ENCODE measurements at regions not wholly inside any gene's neighbourhood (a gene's known extent, or its start where the extent isn't known, plus 50 kb on each side); places are given as distances from the start of the nearest gene placed in this dataset.
A peak's percentile ranks its signal among the peaks of the same experiment; 100 is the strongest.

DNA sequence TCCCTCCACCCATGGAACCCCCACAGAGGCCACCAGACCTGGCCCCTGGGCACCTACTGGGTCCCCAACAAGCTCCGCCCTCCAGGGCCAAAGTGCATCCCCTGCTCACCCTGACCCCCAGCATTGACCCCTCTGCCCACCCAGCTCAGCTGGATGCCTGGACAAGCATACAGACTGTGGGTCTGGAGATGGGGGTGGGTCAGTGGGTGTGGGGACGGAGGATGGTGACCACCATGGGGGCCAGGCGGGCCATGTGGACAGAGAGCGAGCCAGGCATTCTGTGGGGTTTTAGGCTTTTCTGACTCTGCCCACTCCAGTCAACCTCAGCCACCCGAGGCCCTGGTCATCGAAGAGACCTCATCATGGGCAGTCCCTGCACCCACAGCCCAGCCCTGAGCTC is 183.7 kb downstream of the BRD1 start:
- DNase-seq (ENCODE audit: low read depth in 4 of 4, low spot score in 2 of 4) = no peak

DNA sequence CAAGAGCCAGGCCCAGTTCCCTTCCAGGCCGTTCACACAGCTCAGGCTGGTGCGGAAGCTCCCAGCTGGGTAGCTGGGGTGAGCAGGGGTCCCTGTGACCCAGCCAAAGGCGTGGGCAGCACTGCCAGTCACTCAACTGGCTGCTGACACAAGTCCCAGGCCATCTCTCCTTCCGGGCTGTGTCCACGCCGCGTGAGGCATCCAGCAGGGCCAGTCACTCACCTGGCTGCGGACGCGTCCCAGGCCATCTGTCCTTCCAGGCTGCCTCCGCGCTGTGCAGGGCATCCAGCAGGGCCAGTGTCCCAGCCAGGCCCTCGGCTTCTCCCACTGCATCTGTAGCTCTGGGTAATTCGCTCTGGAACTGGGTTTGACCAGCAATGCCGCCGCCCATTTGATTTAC is 184.2 kb downstream of the BRD1 start:
- no peak for DNase-seq (ENCODE audit: low read depth in 4 of 4, low spot score in 2 of 4)

DNA sequence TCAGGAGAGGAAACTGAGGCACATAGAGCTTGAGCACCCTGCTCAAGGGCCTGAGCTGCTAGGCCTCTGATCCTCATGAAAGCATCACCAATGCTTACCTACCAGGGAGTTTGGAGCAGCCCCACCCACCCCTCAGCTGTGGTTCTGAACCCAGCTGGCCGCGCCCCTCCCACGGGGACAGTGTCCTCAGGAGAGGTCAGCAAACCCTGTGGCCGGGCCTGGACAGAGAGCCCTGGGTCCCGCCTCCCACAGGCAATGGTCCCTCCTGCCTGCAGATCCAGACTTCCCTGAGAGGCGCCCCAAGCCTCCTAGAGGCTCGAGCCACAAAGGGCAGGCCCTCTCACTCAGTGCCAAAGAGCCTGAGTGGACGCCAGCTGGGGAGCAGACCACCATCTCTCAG is 184.9 kb downstream of the BRD1 start:
- DNase-seq (ENCODE audit: low read depth in 4 of 4, low spot score in 2 of 4) = no peak

DNA sequence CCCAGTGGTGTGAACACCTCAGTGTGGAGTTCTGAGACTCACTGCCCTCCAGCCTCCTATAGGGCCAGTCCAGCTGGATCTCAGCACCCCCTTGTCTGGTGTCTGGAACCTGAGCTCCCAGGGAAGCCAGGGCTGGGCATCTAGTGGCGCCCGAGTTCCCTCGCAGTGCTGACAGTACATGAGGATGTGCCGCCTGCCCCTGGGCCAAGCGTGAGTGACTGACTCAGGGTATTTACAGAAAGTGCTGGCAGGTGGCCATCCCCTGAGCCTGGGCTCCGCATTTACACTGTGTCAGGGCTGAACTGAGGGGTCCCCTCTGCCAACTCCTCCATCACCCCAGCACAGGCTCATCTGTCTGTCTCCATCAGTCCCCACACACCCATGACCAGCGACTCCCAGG is 185.3 kb downstream of the BRD1 start:
- DNase-seq (ENCODE audit: low read depth in 4 of 4, low spot score in 2 of 4) = no peak

DNA sequence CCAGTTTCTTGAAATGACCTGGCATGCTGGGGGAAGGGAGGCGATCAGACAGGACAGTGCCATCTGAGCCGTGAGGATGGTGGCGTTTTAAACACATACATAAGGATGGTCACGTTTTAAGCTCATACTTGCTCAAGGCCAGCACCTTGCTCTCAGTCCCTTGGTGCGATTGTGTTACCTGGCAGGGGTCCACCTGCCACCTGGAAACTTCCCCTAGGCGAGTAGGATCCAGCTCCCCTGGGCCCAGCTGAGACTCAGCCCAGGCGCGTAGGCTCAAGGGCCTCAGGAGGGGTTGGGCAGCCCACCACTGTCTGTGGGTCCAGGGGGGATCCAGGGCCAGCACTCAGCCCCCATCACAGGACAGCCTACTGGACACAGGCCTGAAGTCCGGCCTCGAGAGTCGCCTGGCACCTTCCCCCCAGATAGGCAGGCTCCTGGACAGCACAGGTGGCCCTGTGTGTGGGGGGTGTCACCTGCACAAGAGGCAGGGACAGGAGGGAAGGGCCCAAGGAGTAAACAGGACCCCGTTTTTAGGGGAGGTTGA is 185.8 kb downstream of the BRD1 start:
- DNase-seq (ENCODE audit: low read depth in 4 of 4, low spot score in 2 of 4) = no peak

DNA sequence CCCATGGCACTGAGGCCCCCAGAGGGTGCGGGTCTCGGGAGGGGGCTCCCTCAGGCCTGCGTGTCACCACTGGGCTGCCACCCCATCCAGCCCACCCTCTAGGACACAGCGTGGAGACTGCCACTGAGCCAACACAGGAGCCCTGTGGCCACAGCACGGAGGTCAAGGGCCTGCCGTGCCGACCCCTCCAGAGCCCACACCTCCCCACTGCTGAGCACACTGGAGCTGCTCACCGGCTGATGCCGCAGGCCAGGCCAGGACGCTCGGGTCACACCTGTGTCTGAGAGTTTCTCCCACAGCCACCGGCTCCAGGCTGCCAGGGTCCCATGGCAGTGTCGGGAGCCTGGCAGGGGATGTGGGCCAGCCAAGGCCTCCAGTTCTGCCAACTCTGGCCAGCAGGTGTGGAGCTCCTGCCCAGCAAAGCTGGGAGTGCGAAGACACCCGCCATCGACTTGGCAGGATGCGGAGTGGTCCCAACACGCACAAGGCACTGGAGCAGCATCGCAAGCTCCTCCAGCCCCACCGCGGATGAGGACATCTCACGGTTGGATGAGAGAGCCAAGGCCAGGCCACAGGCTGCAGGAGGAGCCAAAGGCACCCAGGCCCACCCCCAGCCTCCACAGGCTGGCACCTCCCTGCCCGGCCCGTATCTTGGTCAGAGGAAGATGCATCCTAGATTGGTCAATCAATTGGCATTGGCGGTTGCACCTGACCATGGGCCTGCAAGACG is 187.1 kb downstream of the BRD1 start:
- DNase-seq (ENCODE audit: low read depth in 4 of 4, low spot score in 2 of 4) = no peak

DNA sequence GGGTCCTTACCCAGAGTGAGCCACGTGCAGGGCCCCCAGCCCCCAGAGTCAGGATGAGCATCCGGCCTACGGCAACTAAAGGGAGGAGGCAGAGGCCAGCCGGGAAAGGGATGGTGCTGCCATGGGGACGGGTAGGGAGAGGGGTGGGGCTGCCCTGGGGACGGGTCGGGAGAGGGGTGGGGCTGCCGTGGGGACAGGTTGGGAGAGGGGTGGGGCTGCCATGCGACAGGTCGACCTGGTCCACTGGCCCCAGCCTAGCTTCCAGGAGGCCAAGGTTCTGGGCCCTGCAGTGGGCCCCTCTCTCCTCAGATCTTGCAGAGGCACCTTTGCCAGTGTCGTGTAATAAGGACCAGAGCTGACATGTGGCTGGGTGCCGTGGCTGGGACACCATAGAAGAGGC is 187.7 kb downstream of the BRD1 start:
- no peak for DNase-seq (ENCODE audit: low read depth in 4 of 4, low spot score in 2 of 4)

DNA sequence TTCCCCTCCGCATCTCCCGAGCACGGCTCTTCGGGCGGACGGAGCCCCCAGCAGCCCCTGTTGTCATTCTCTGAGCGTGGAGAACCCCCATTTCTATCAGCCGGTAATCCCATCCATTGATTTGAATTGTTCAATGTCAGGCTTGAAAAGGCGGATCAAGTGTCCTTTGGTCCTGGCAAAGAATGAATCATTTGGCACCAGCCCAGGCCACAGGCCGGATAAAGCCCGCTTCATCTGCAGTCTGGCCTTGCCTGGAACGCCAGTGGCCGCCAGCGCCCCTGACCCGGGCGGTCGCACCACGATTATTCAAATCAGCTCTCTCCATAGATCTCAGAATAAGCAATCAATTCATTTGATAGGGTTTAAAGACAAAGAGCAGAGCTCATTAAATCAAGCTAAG is 188.9 kb downstream of the BRD1 start:
- no peak for DNase-seq (ENCODE audit: low read depth in 4 of 4, low spot score in 2 of 4)

DNA sequence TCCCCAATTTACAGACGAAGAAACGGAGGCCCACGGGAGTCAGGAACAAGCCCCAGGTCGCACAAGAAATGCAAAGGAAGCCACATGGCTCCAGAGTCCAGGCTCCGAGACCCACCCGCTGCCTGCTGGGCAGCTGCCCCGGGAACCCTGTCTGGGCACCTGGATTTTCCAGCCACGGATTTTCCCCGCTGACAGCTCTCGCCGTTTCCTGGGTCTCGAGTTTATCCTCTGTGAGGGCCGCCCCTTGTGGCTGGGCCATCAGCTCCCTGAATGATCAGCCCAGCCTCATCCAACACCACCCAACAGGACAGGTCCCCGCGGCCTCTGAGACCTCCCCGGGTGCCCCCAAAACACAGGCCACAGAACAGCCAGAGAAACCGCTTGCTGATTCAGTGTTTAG is 189.7 kb downstream of the BRD1 start:
- no peak for DNase-seq (ENCODE audit: low read depth in 4 of 4, low spot score in 2 of 4)

DNA sequence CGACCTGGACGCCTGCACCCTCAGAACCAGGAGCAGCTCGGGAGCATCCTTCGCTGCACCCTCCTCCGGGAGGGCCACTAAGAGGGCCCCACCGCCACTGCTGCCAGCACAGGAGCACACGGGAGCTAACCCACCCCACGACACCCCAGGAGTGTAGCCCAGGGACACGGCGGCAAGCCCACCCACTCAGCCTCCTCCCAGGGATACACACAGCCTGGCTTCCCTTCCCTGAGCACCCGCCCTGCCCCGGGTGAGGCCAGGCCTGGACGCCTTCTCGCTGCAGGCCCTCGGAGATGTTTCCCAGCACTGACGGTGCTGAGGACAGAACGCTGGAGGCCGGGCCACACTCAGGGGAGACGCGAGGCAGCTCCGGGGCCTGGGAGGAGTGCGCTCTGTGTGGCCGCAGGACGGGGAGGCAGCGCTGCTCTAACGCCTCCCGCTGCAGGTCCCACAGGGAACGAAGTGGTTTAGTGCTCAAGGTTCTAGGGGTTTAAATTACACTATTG is 190.4 kb downstream of the BRD1 start:
- DNase-seq (ENCODE audit: low read depth in 4 of 4, low spot score in 2 of 4) = no peak

DNA sequence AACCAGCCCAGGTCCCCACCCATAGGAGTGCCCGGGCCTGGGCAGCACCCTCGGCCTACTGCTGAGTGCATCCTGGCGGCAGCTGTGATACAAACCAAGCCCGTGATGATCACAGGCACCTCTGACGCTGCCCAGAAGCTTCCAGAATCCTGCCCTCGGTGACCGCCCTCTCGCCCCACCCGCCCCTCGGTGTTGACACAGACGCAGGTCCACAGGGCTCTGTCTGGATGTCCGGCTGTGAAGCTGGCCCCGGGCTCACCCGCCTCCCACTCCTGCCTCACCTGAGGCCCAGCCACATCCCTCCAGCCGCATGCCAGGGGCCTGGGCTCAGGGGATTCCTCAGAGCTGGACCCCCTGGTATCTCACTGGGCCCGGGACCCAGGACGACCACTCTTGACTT is 191.0 kb downstream of the BRD1 start:
- DNase-seq (ENCODE audit: low read depth in 4 of 4, low spot score in 2 of 4) = no peak

DNA sequence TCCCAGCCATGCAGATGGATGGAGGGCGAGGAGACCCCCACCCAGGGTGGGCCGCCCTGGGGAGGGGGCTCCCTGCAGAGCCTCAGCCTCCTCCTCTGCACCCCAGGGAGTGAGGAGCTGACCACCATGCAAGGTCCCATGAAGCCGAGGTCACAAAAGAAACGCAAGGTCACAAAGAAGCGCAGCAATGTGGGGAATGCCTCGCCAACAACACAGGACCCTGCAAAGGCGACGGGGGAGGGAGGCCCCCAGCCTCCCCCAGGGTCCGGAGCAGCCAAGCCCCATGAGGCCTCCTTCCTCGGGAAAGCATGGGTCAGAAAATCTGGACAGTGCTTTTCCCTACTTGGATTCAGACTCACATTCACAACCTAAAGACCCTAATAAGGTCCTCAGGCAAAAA is 191.5 kb downstream of the BRD1 start:
- no peak for DNase-seq (ENCODE audit: low read depth in 4 of 4, low spot score in 2 of 4)

DNA sequence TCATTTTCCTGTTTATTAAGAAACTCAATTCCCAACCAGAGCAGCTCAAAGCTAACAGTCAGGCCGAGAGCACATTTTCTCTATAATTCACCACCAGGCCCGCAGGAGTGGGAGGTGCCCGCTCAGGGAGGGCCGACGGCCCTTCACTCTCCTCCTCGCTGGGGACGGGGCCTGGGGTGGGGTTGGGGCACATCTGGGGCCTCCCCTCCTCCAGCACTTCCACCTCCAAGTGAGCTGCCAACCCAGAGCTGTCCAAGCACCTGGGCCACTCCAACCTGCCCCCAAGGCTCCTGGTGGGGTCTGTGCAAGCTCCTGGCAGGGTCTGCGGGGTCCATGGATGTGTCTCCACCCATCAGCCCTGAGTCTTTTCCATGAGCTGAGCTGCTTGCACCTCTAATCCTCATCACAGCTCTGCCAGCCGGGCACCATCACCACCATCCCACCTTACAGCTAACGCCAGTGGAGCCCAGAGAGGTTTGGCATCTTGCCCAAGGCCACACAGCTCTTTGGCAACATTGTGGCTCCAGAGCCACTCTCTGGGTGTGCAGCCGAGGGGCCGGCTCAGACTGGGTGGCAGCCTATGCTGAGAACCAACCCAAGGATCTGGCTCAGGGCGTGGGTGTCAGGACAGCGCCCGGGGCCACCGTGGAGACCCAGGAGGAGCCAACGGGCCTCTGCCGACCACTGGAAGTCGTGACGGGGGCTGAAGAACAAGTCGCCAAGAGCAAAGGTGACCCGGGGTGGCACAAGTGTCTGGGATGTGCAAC is 193.5 kb downstream of the BRD1 start:
- no peak for DNase-seq (ENCODE audit: low read depth in 4 of 4, low spot score in 2 of 4)

DNA sequence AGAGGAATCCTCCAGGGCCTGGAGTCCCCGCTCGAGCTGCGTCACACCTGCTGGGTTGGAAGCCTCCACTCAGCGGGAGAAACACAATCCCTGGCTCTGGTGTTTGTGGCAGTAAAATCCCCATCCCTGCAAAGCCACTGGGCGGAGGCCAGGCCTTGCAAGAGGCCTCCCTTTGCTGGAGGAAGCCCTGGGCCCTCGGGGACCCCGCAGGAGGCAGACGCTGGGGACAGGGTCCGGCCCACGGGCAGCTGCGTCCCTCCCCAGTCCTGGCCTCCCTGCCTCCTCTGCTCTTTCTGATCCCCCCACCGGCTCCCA is 194.7 kb downstream of the BRD1 start:
- no peak for DNase-seq (ENCODE audit: low read depth in 4 of 4, low spot score in 2 of 4)

DNA sequence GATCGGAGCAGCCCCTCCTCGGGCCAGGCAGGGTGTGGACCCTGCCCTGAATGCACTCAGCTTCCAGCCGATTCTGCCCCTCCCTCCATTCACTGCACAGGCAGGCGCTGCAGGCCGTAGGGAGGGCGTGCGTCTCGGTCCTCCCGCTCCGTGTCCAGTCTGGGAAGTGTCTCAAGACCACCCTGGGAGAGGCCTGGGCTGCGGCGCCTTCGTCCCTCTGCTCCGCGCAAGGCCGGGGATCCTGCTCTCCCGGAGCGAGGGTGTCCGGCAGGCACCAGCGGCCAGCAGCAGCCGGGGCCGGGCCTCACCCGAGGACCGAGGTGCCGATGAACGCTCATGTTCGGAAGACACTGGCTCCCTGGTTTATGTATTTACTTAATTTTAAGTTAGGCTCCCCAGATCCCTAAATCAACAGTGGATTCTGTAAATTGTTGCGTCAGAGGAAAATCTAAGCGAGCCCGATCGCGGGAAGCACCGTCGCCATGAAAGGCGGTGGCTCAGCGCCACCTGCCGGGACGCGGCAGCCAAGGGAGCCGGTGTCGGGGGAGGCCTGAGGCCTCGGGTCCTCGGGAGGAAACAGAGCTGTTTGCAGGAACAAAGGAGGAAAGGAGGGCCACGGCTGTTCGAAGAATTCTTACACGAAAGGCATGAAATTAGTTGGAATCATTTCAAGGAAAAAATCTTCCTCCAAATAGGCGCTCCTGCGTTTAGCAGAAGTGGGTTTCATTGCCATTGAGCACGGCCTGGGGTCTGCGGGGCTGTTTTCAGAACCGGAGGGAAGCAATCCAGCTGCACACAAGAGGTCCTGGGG is 195.3 kb downstream of the BRD1 start:
- peak; percentile 50 to 82 (median 64) for DNase-seq (ENCODE audit: low read depth in 4 of 4, low spot score in 2 of 4)

DNA sequence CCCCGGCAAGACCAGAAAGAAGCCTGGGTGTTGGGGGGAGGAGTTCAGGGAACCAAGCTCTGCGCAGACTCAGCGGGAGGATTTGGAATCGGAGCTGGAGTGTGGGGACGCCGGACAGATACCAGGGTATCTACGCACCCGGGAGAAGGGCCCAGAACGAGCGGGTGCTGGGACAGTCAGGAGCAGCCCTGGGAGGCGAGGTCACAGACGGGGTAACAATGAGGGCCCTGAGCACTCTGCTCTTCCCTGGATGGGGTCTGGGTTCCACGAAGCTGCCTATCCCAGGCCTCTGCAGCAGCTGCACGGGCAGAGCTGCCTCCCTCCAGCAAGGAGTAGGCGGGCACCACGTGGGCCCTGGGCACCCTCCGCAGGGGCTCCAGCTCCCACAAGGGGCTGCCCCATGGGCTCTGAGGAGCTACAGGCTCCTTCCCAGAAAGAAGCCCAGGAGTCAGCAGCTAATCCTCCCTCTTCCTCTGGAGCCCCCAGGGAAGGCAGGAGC is 197.2 kb downstream of the BRD1 start:
- no peak for DNase-seq (ENCODE audit: low read depth in 4 of 4, low spot score in 2 of 4)

DNA sequence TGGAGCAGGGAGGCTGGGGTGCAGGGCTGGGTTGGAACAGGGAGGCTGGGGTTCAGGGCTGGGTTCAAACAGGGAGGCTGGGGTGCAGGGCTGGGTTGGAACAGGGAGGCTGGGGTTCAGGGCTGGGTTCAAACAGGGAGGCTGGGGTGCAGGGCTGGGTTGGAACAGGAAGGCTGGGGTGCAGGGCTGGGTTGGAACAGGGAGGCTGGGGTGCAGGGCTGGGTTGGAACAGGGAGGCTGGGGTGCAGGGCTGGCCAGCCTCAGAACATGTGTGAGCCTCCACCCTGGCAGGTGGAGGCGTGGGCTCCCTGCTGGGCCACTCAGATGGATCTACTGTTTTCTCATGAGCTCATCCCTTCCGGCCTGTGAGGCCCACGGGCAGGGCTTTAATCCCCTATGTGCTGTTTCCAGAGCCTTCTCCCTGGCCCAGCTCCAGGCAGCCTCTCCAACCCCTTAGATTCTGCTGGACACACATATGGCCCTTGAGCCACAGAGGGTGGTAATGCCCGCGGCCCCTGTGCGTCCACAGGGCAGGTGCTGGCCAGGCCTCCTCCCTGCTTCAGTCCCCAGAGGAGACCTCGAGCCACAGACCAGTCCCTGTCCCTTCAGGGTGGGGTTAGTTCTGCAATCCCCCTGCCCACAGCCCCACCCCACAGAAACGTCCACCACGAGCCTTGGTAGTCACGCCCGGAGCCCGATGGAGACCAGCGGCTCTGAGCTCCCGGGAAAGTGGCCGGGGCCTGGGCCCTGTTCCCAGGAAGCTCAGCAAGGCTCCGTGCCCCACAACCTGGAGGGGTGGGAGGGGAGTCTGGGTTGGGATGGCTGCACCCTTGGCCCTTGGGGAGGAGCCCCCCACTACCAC is 197.9 kb downstream of the BRD1 start:
- DNase-seq (ENCODE audit: low read depth in 4 of 4, low spot score in 2 of 4) = no peak

DNA sequence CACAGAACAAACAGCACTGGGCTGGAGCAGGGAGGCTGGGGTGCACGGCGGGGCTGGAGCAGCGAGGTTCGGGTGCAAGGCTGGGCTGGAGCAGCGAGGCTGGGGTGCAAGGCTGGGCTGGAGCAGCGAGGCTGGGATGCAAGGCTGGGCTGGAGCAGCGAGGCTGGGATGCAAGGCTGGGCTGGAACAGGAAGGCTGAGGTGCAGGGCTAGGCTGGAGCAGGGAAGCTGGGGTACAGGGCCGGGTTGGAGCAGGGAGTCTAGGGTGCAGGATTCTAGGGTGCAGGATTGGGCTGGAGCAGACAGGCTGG is 198.5 kb downstream of the BRD1 start:
- DNase-seq (ENCODE audit: low read depth in 4 of 4, low spot score in 2 of 4) = no peak

DNA sequence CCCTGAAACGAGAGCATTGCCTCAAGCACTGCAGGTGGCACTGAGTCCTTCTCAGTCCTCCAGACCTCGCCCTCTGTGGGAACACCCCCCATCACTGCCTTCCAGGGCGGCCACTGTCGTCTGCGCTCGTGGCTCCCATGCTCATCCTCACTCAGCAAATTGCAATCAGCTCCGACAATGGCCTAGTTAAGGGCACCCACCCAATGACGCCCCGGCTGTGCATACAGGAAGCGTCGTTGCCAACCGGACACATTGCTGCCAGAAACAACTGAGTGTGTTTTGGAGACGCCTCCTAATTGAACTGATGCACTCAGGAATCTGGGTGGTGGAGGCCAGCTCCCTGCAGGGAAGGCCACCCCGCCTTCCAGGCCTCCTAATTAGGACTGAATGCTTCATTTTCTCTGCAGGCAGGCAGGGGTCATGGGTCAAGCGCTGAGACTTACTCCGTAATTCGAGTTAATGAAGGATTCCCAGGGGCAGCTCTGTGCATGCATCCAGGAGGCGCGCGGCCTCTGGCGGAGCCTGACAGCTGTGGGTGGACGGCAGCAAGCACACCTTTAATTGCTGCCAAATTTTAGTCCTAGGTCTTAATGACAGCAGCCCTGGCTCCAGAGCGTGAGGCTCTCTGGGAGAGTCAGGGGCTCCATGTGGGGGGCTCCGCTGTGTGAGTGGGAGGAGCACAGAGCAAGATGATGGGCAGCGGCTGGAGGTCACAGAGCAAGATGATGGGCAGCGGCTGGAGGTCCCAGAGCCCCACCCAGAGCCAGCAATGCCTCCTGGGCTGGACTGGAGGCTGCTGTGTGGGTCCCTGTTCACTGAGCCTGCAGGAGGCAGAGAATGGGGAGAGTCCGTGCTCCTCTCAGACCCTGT is 199.0 kb downstream of the BRD1 start:
- peak in 2 of 4 donors; percentile 9 to 20 for DNase-seq (ENCODE audit: low read depth in 4 of 4, low spot score in 2 of 4)

Measured in left renal cortex interstitium (tissue), 4 donors.